ENCODE measurements at regions not wholly inside any gene's neighbourhood (a gene's known extent, or its start where the extent isn't known, plus 50 kb on each side); places are given as distances from the start of the nearest gene placed in this dataset.

GRCh38 chr13:78881054-78881453 lies 222.1 kb upstream of the OBI1 start:
- Histone ChIP-seq H3K9me3 (peaks cover 0 to 13% (median 0%) of the 10 kb centered on the region in 11 donors), H3K36me3 (no peaks in the 10 kb centered on the region), H3K4me1 (no peaks in the 10 kb centered on the region), H3K27me3 (peaks cover 0 to 3% (median 0%) of the 10 kb centered on the region in 7 donors), H3K27ac (no peak overlapping the region), H3K4me3 (no peak overlapping the region)
- DNase-seq = no peak
- 36 to 43% methylated on average over 3 of the region's 3 CpGs for WGBS, 2 donors
- intact Hi-C loops (cut with DNase I) = no loop called here
- no peak for ATAC-seq
- no peak for TF ChIP-seq CTCF (IDR thresholded peaks at IDR 0.05)

DNA sequence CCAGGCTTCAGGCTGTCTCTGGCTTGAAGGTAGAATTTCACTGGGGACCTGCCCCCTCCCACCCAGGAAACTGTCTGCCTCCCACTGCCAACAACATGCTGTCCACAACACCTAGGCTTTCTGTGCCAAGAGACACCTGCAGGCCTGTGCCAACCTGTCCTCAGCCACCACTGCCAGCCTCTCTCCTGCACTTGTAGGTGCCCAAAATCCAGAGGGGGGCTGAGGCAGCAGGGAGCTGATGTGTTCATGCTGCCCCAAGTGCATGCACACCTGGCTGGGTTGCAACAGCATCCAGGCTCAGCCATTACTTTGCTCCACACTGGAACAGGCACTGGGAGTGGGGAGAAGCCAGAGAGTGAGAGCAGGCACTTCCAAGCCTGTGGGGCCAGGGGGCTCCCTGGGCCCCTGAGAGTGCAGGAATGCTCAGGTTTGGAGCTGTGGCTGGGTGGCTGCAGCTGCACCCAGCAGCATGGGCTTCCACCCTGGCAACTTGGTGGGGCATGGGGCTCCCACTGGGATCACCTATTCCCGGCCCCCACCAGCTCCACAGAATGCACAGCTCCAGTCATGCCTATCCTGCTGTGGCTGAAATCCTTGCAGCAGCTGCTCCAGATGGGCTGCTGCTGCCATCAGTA lies 218.1 kb upstream of the OBI1 start:
- H3K4me3 ChIP-seq = no peak overlapping the region
- peaks cover 0 to 3% (median 0%) of the 10 kb centered on the region in 7 donors for H3K27me3 ChIP-seq
- intact Hi-C loops (cut with DNase I) = no loop called here
- no peaks in the 10 kb centered on the region for H3K4me1 ChIP-seq
- DNase-seq (no peak), ATAC-seq (no peak)
- no peaks in the 10 kb centered on the region for H3K36me3 ChIP-seq
- peaks cover 0 to 13% (median 0%) of the 10 kb centered on the region in 11 donors for H3K9me3 ChIP-seq
- no peak overlapping the region for H3K27ac ChIP-seq
- no peak for TF ChIP-seq CTCF (IDR thresholded peaks at IDR 0.05)
- 63 to 67% methylated on average over 1 of the region's 1 CpG for WGBS, 2 donors

DNA sequence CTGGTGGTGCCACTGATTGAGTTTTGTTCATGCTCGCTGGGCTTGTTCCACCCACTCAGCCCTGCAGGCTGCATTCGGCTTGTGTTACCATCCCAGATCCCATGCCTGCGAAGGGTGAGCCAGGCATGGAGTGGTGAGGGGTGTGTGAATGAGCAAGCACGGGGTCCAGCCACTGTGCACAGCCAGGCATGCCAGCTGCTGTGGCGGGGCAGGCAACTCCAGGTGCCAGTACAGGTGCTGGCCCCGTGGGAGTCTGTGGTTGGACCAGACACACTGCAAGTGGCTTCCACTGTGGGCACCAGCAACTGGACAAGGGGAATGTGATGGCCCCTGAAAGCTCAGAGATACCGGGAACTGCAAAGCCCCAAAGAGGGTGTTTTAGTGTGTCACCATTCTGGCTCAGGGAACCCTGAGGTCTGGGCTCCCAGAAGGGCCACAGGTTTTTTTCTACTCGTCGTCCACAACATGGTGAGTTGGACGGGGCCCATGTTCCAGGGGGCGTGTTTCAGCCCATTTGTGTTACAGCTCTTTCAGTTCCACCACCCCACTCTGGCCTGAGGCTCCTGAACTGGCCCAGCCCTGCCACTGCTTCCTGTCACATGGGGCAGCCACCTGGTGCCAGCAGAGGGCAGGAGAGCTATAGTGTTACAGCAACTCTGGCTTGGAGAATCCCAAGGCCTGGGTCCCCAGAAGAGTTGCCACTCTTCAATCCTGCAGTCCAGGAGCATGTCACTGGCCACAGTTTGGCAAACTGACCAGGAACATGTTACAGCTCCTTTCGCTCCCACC lies 217.0 kb upstream of the OBI1 start:
- Histone ChIP-seq H3K4me3 (no peak overlapping the region), H3K27ac (no peak overlapping the region), H3K36me3 (no peaks in the 10 kb centered on the region), H3K4me1 (no peaks in the 10 kb centered on the region), H3K27me3 (peaks cover 0 to 2% (median 0%) of the 10 kb centered on the region in 7 donors), H3K9me3 (peaks cover 0 to 13% (median 0%) of the 10 kb centered on the region in 11 donors)
- intact Hi-C loops (cut with DNase I) = no loop called here
- WGBS, 2 donors = 81 to 82% methylated on average over 12 of the region's 12 CpGs
- no peak for ATAC-seq
- TF ChIP-seq CTCF (IDR thresholded peaks at IDR 0.05) = no peak
- DNase-seq = no peak

DNA sequence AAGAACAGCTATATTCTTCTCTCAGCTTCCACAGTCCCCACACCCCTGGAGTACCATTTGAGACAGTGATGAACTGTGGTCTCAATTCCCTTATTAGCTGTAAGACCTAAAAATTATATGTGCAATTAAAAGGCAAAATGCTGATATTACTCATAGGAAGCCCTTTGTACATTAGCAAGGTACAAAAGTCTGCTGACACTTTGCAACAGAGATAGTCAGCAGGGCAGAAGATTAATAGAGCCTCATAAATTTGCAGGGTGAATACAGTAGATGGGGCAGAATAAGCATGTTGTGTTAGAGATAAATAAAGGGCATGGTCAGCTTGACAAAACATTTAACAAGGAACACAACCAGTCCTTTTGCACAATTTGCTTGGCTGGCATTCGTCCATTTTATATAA lies 210.0 kb upstream of the OBI1 start:
- ATAC-seq (no peak), DNase-seq (no peak)
- intact Hi-C loops (cut with DNase I) = no loop called here
- Histone ChIP-seq H3K36me3 (no peaks in the 10 kb centered on the region), H3K4me3 (no peak overlapping the region), H3K4me1 (no peaks in the 10 kb centered on the region), H3K9me3 (no peaks in the 10 kb centered on the region), H3K27me3 (no peaks in the 10 kb centered on the region), H3K27ac (no peak overlapping the region)
- no peak for TF ChIP-seq CTCF (IDR thresholded peaks at IDR 0.05)
- 54 to 65% methylated on average over 1 of the region's 1 CpG for WGBS, 2 donors
